ENCODE measurements at regions not wholly inside any gene's neighbourhood (a gene's known extent, or its start where the extent isn't known, plus 50 kb on each side); places are given as distances from the start of the nearest gene placed in this dataset.

DNA sequence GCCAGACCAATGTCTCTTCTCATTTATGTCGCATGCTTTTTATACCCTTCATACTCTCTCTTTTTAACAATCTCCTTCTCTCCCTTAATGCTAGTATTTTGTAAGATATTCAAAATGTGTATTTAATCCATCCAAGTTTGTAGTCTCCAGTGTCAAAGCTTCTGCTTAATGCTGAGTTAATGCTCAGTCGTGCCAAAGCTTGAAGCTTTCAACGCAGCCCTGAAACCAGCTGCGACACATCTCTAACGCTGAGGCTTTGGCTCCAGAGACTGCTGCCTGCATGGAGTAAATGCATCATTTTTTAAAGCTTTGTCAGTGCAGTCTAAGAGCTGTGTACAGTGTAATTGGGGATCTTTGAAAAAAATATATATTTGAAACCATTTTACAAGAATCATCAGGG, 2108.8 kb upstream of the PIK3C3 start:
- TF ChIP-seq, protein P1, sequence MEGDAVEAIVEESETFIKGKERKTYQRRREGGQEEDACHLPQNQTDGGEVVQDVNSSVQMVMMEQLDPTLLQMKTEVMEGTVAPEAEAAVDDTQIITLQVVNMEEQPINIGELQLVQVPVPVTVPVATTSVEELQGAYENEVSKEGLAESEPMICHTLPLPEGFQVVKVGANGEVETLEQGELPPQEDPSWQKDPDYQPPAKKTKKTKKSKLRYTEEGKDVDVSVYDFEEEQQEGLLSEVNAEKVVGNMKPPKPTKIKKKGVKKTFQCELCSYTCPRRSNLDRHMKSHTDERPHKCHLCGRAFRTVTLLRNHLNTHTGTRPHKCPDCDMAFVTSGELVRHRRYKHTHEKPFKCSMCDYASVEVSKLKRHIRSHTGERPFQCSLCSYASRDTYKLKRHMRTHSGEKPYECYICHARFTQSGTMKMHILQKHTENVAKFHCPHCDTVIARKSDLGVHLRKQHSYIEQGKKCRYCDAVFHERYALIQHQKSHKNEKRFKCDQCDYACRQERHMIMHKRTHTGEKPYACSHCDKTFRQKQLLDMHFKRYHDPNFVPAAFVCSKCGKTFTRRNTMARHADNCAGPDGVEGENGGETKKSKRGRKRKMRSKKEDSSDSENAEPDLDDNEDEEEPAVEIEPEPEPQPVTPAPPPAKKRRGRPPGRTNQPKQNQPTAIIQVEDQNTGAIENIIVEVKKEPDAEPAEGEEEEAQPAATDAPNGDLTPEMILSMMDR (IDR thresholded peaks at IDR 0.05): no peak
- peak in 1 of 2 donors; percentile 67 for TF ChIP-seq POLR2AphosphoS5 (IDR thresholded peaks at IDR 0.05)
